GM11168 (cell line): ENCODE measurements at regions not wholly inside any gene's neighbourhood (a gene's known extent, or its start where the extent isn't known, plus 50 kb on each side); places are given as distances from the start of the nearest gene placed in this dataset.

Source experiments
- in situ Hi-C: fragments of 300-500 bp; cut with MboI; formaldehyde crosslinking; loops from one replicate; pipeline ENCODE4 v1.12.0; 2022; ENCODE audit warnings: low sequenced_read_pairs; ENCODE audit not compliant: unreplicated experiment

- in situ Hi-C loops: no loop called here
Measured at GRCh38 chr11:19392847-19393518, 152.2 kb upstream of the E2F8 start.

GRCh38 chr11:19392321-19392720 lies 151.6 kb upstream of the E2F8 start:
- in situ Hi-C loops: no loop called here

GRCh38 chr11:19391652-19392051 lies 150.9 kb upstream of the E2F8 start:
- in situ Hi-C loops: no loop called here

DNA sequence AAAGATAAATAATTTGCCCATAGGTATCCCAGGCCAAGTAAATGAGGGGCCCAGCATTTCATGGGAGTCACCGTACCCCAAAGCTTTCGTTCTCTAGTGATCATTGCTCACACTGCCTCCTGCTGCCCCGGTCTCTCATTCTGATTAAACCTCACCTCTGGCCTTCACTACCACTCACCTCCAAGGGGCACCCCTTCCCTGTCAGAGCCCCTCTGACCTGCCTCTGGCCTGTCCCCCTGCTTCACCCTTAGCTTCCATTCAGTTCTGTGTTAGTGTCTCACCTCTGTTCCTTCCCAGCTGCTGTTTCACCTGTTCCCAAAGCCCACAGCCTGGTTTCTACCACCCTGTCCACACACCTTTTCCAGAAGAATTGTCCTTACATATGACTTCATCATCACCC lies 150.3 kb upstream of the E2F8 start:
- in situ Hi-C loops: no loop called here

GRCh38 chr11:19389787-19390303 lies 149.1 kb upstream of the E2F8 start:
- in situ Hi-C loops: no loop called here

DNA sequence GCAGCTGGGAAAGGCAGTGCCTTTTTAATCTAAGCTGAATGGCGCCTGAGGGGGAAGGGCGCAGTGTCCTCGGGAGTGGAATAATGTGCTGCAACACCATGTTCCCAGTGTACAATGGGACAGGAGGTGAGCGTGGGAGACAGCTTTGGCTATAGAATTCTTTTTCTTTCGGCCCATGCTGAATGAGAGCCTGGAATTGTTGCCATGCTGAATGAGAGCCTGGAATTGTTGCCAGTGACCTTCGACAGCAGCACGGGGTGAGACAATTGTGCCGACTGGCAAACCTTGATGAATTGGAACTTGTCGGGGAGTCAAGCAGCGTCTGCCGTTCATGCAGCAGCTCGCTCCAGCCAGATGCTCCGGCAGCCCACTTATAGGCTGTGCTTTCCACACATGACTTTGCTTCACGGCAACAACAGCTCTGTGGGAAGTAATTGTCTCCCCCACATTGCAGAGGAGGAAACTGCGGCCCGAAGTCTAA lies 141.4 kb upstream of the E2F8 start:
- in situ Hi-C loops: no loop called here

- in situ Hi-C loops: no loop called here
Measured at GRCh38 chr11:19380375-19380774, 139.6 kb upstream of the E2F8 start.

DNA sequence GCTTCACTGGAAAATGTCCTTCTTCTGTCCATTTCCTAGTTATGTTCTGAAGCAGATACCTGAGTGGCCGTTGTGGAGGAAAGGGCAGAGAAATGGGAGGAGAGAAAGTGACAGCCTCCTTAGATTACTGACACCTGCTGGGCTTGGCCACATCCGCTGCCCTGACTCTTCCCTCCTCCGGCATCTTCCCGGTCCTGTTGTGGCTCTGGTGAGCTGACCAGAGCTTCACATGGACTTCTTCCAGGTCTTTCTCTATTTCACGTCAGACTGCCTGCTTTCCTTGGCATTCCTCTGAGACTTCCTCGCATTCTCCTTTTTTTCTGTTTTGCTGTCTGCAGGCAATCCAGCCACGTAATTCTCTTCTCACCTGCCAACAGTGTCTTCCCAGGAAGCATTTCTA lies 138.7 kb upstream of the E2F8 start:
- in situ Hi-C loops: no loop called here

DNA sequence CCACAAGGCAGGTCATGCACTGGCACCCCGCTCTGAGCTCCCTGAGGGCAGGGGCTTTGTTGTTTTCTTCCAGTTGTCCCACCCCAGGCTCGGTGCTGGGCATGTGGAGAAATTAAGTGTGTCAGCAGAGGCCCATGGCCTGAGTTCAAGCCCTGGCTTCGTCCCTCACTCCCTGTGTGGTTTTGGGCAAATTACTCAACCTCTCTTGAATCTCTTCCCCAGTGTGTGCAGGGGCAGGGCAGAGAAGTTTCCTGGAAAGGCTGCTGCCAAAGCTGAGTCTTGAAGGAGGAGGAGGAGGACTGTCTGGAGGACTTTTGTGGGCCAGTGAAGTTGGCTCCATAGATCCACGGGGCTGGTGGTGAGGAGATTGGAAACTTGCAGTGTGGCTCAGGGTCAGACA lies 138.1 kb upstream of the E2F8 start:
- in situ Hi-C loops: no loop called here

DNA sequence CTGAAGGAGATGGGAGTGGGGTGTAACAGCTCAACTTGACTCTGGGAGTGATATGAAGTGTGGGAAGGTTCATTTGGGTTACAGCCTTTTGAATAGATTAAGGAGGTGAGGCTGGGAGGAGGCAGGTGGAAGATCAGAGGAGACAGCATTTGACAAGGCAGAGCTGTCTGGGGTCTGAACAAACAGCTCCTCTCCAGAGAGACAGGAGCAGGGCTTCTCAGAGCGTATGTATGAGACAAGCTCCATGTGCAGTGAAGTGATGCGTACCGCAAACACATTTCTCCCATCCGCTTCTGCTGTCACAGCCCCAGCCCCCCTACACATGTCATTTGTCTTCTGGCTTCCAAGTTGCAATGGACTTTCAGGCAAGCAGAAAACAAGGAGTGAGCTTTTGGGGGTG lies 137.1 kb upstream of the E2F8 start:
- in situ Hi-C loops: no loop called here

DNA sequence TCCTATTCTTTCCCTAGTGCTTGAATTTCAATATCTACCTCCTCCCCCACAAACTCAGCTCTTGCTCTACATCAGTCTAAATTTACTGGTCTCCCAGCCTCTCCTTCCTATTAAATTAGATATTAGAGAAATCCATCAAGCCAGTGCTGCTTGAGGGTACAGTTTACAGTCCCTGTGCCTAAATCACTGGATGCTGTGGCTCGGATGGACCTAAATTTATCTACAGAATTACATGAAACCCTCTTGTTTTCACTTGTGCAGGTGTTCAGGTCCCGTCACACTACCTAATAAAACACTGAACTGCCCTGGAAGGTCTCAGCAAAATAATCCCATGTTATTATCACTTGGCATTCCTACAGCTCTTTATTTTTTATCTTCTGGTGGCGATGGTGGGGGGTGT lies 134.7 kb upstream of the E2F8 start:
- in situ Hi-C loops: no loop called here

GRCh38 chr11:19374151-19374569 lies 133.4 kb upstream of the E2F8 start:
- in situ Hi-C loops: no loop called here

DNA sequence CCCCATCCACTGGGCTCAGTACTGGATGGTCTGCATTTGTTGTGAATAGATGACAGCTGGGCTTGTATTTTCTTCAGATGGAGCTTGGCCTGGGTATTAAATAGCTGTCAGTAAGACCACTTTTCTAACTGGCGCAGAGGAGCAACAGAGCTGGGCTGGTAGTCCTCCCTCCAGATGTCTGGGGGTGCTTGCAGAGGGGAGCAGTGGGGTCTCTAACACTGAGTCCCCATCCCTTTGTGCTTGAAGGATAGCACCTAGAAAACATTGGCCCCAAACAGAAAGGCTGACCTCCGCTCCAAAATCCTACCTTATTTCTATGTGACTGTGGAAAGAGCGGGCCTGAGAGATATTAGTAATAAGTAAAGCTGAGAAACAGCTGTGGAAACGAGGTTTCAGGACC lies 131.6 kb upstream of the E2F8 start:
- in situ Hi-C loops: no loop called here

DNA sequence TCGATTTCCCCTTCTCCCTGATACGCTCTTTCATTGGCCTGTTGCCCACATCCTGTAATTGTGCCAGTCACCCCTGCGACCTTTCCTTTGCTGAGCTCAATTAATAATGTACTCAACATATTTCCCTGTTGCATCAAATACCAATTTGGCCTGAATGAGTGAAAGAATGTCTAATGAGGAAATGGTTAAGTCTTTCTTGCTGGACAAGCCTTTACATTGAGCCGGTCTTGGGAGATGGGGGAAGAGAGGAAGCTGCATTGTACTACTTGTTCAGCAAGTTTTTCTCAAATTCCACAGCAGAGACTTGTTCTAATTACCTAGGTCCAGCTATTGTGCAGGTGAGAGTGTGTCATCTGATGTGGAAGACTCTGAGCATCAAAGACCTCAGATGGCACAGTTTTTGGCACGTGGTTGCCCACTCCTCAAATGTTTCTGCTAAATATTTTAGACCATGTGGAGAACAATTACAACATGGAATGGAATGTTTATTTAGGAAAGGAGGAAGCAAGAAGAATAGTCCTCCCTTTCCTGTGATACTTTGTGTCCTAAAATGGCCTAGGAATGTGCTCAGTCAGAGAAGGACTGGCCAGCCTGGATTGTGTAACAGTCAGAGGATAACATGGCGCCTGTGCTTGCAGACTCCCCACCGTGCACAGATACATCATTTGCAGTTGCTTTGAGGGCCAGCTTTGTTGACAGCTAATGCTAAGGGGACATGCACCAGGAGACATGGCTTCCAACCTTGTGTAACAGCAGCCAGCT lies 129.5 kb upstream of the E2F8 start:
- in situ Hi-C loops: no loop called here

GRCh38 chr11:19368726-19369375 lies 128.1 kb upstream of the E2F8 start:
- in situ Hi-C loops: no loop called here

- in situ Hi-C loops: no loop called here
Measured at GRCh38 chr11:19366992-19367709, 126.4 kb upstream of the E2F8 start.

DNA sequence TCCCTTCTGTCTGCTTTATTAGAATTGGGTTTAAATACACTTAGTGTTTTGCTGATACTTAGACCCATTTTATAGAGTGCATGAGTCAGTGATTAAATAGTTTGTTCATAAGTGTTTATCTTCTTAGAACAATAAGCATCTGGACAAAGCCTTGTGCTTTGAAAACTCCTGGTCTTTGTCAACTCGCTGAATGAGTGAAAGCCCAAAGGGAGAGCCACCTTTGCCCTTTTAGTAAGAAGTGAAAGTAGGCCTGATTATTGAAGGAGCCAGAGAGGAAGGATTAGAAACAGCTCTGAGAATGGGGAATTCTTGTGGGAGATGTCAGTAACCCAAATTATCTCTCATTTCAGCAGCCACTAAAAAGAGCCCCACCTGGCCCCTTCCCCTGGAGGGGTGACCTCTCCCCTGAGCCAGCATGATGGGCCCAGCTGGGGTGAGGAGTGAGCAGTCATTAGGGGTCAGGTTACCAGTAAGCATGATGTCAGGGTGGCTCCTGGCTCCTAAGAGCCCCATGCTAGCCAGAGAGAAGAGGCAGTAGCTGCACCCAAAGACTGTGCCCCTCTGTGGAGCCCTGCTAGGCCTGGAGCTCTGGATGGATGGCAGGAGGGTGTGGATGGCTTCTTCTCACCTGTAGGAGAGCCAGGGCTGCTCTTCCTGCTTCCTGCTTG lies 125.1 kb upstream of the E2F8 start:
- in situ Hi-C loops: no loop called here

- in situ Hi-C loops: no loop called here
Measured at GRCh38 chr11:19359221-19360000, 118.7 kb upstream of the E2F8 start.

- in situ Hi-C loops: no loop called here
Measured at GRCh38 chr11:19357943-19358342, 117.2 kb upstream of the E2F8 start.
